Erythroblast (primary cell): ENCODE measurements at regions not wholly inside any gene's neighbourhood (a gene's known extent, or its start where the extent isn't known, plus 50 kb on each side); places are given as distances from the start of the nearest gene placed in this dataset.

Experiments used
- GATA1 ChIP-seq: IDR thresholded peaks from 2 replicates; pipeline ENCODE4 v1.6.1; 2011; ENCODE audit warnings: low read depth, mild to moderate bottlenecking, control low read depth, low read length, moderate library complexity
- POLR2A ChIP-seq: IDR thresholded peaks from 2 replicates; pipeline ENCODE4 v1.6.1; 2011; ENCODE audit warnings: mild to moderate bottlenecking, low read length

GRCh38 chr19:28372576-28373247, 840.2 kb downstream of the UQCRFS1 start:
- TF ChIP-seq POLR2A (no peak), GATA1 (no peak)
